Endothelial cell of umbilical vein (primary cell): ENCODE measurements at regions not wholly inside any gene's neighbourhood (a gene's known extent, or its start where the extent isn't known, plus 50 kb on each side); places are given as distances from the start of the nearest gene placed in this dataset.

ENCODE experiments used
- BruUV-seq: library from RNA; stranded (reverse); fragments of 400-500 nt; replicated peaks from 2 replicates; lab custom pipeline; 2021; lab: Mats Ljungman, UMichigan
- CTCF ChIA-PET: fragments of 300-600, 350-600 bp; sonication (Branson Sonifier 250); formaldehyde crosslinking; loops from one replicate; lab custom pipeline; 2021; ENCODE audit warnings: antibody characterized with exemption, inconsistent platforms; lab: Charles Lee
- POLR2A ChIA-PET: fragments of 300-600, 350-600 bp; sonication (Branson Sonifier 250); formaldehyde crosslinking; loops from one replicate; lab custom pipeline; 2021; ENCODE audit warnings: antibody characterized with exemption, inconsistent platforms; lab: Charles Lee
- DNase-seq: peaks from one replicate; pipeline ENCODE4 v3.0.0-alpha.2; 2011; ENCODE audit warnings: low read depth, low spot score
- FAIRE-seq: peaks from 2 replicates; lab custom pipeline; 2011; peaks lifted over from hg19 to GRCh38; lab: Jason Lieb, UNC
- H2AFZ ChIP-seq: 2 replicates; pipeline ENCODE4 v1.6.0; 2012; ENCODE audit warnings: low read depth, low read length, control low read depth, inconsistent platforms
- H3K27ac ChIP-seq: 2 replicates; pipeline ENCODE4 v1.5.1; 2011; ENCODE audit warnings: low read depth, mild to moderate bottlenecking, control low read depth, low read length, moderate library complexity; ENCODE audit not compliant: insufficient read depth
- H3K27me3 ChIP-seq, 2 experiments: 2 replicates each; pipeline versions ENCODE4 v1.6.0 to v1.6.1; 2011; ENCODE audit warnings: low read length in 2 of 2, mixed read lengths in 1 of 2; ENCODE audit not compliant: control insufficient read depth in 2 of 2, insufficient read depth in 2 of 2
- H3K36me3 ChIP-seq, 2 experiments: 2 replicates in 1 of 2; 3 replicates in 1 of 2; pipeline ENCODE4 v1.5.1; 2011; ENCODE audit warnings: low read length in 2 of 2, mild to moderate bottlenecking in 1 of 2, moderate library complexity in 1 of 2; ENCODE audit not compliant: control insufficient read depth in 2 of 2, insufficient read depth in 2 of 2; ENCODE audit errors: extremely low read depth in 1 of 2
- H3K4me1 ChIP-seq: 3 replicates; pipeline ENCODE4 v1.5.1; 2011; ENCODE audit warnings: mild to moderate bottlenecking, low read length; ENCODE audit not compliant: control insufficient read depth, insufficient read depth; ENCODE audit errors: extremely low read depth
- H3K4me2 ChIP-seq: 2 replicates; pipeline ENCODE4 v1.6.1; 2011; ENCODE audit warnings: low read length, control low read depth, mixed read lengths; ENCODE audit not compliant: insufficient read depth
- H3K4me3 ChIP-seq, 3 experiments: fragments of 200-600 bp in 1 of 3; sonication (generic), shearing (Covaris generic) in 1 of 3; replicated peaks in 1 of 3; 2 replicates each; pipeline ENCODE4 v1.5.1; 2011 to 2016; ENCODE audit warnings: control low read depth in 3 of 3, low read length in 3 of 3, mild to moderate bottlenecking in 2 of 3, inconsistent platforms in 1 of 3, low read depth in 1 of 3, moderate library complexity in 1 of 3; ENCODE audit not compliant: insufficient read depth in 1 of 3
- H3K79me2 ChIP-seq: 2 replicates; pipeline ENCODE4 v1.6.0; 2012; ENCODE audit warnings: low read length, inconsistent platforms; ENCODE audit not compliant: control insufficient read depth, insufficient read depth
- H3K9ac ChIP-seq: replicated peaks from 2 replicates; pipeline ENCODE3; 2011; ENCODE audit warnings: low read length, control low read depth; ENCODE audit not compliant: insufficient read depth; ENCODE audit errors: extremely low read depth
- H3K9me1 ChIP-seq: replicated peaks from 3 replicates; pipeline ENCODE4 v1.6.0; 2011; ENCODE audit warnings: mild to moderate bottlenecking, low read length; ENCODE audit not compliant: control insufficient read depth, insufficient read depth; ENCODE audit errors: extremely low read depth
- H3K9me3 ChIP-seq: replicated peaks from 2 replicates; pipeline ENCODE4 v1.5.1; 2012; ENCODE audit warnings: low read length, inconsistent platforms; ENCODE audit not compliant: control insufficient read depth, insufficient read depth
- H4K20me1 ChIP-seq: replicated peaks from 2 replicates; pipeline ENCODE3; 2011; ENCODE audit warnings: mild to moderate bottlenecking, low read length; ENCODE audit not compliant: control insufficient read depth, insufficient read depth; ENCODE audit errors: extremely low read depth
- GATA2 ChIP-seq: IDR thresholded peaks from 2 replicates; pipeline ENCODE4 v1.7.0; 2011; ENCODE audit warnings: low read depth, mild to moderate bottlenecking, moderate library complexity, mixed read lengths, low read length; ENCODE audit not compliant: insufficient read length, insufficient read depth
- JUN ChIP-seq: IDR thresholded peaks from 2 replicates; pipeline ENCODE4 v1.6.1; 2011; ENCODE audit warnings: borderline replicate concordance, low read depth; ENCODE audit not compliant: insufficient read length, insufficient read depth
- POLR2A ChIP-seq: IDR thresholded peaks from 2 replicates; pipeline ENCODE4 v1.6.1; 2012; ENCODE audit warnings: low read depth, mild to moderate bottlenecking, control low read depth, low read length
- dilution Hi-C: fragments of 300-500 bp; cut with MboI; formaldehyde crosslinking; loops from one replicate; pipeline ENCODE4 v1.15.0; 2019; ENCODE audit warnings: low sequenced_read_pairs; ENCODE audit not compliant: extremely low pct_ligation_motif_present
- intact Hi-C: fragments of 100-400 bp; cut with micrococcal nuclease; formaldehyde crosslinking; loops from one replicate; pipeline ENCODE4 v1.10.0; 2022
- TF ChIP-seq, protein P1 (sequence below): IDR thresholded peaks from 2 replicates; pipeline ENCODE4 v1.6.1; 2011; ENCODE audit not compliant: insufficient read depth, insufficient read length

DNA sequence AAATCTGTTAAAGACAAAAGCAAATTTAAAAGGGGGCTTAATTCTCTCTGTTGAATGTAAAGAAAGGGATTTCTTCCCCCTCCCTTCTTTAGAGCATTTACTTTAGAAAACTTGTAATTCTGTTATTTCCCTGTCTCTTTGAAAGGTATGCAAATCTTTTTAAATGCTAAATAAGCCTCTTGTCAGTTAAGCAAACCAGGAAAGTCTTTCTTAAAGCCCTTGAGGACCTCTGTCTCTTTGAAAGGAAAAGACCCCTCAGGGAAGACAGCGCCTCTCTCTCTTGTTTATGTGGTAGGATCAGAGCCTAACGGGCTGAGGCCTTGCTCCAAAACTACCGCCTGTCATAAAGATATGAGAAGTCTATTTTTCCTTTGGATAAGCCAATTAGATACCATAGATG, 139.9 kb upstream of the CDH7 start:
- no peak overlapping the region for H2AFZ ChIP-seq
- no TSS peak for BruUV-seq
- H3K9ac ChIP-seq, result no peak overlapping the region
- no peaks in the 10 kb centered on the region for H3K9me3 ChIP-seq
- no peaks in the 10 kb centered on the region for H3K27me3 ChIP-seq
- H3K79me2 ChIP-seq, result no peaks in the 10 kb centered on the region
- CTCF ChIA-PET, result no interaction called here
- intact Hi-C loops, result no loop called here
- no peak overlapping the region for H3K4me3 ChIP-seq
- no peaks in the 10 kb centered on the region for H4K20me1 ChIP-seq
- DNase-seq, result no peak
- POLR2A ChIA-PET, result no interaction called here
- no peaks in the 10 kb centered on the region for H3K9me1 ChIP-seq
- FAIRE-seq, result no peak
- TF ChIP-seq JUN, result no peak
- H3K36me3 ChIP-seq, result no peaks in the 10 kb centered on the region
- H3K27ac ChIP-seq, result no peak overlapping the region
- no peaks in the 10 kb centered on the region for H3K4me1 ChIP-seq
- dilution Hi-C loops, result no loop called here
- no peak overlapping the region for H3K4me2 ChIP-seq

DNA sequence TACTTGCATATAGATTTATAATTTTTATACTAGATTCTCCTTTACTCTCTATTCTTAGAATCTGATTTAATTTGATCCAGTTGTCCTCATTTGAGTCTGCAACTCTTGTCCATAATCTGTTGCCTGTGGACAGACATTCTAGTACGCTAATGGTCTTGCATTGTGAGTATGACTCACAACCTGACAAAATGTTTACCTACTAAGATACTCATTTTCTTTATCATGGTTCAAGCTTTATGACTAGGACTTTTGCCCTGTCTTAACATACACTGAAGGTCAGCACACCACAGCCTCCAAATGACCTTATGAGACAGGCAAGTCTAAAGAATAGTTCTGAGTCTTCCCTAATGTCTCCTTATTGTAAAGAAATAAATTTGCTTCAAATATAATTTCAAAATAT, 142.3 kb upstream of the CDH7 start:
- FAIRE-seq, result no peak
- no peaks in the 10 kb centered on the region for H3K79me2 ChIP-seq
- TF ChIP-seq POLR2A (no peak), JUN (no peak), GATA2 (no peak)
- TF ChIP-seq, protein P1, sequence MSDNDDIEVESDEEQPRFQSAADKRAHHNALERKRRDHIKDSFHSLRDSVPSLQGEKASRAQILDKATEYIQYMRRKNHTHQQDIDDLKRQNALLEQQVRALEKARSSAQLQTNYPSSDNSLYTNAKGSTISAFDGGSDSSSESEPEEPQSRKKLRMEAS, result no peak
- H3K9me1 ChIP-seq, result no peaks in the 10 kb centered on the region
- H3K36me3 ChIP-seq, result no peaks in the 10 kb centered on the region
- DNase-seq, result no peak
- POLR2A ChIA-PET, result no interaction called here
- no peaks in the 10 kb centered on the region for H3K9me3 ChIP-seq
- no TSS peak for BruUV-seq
- H3K27ac ChIP-seq, result no peak overlapping the region
- intact Hi-C loops (no loop called here), dilution Hi-C loops (no loop called here)
- no peaks in the 10 kb centered on the region for H3K4me1 ChIP-seq
- H4K20me1 ChIP-seq, result no peaks in the 10 kb centered on the region
- CTCF ChIA-PET, result no interaction called here
- no peak overlapping the region for H3K4me3 ChIP-seq
- H3K4me2 ChIP-seq, result no peak overlapping the region
- no peak overlapping the region for H2AFZ ChIP-seq
- H3K9ac ChIP-seq, result no peak overlapping the region
- no peaks in the 10 kb centered on the region for H3K27me3 ChIP-seq
